ENCODE measurements at regions not wholly inside any gene's neighbourhood (a gene's known extent, or its start where the extent isn't known, plus 50 kb on each side); places are given as distances from the start of the nearest gene placed in this dataset.

- Mint-ChIP-seq H3K9me3 (no peaks in the 10 kb centered on the region), H3K36me3 (ENCODE audit: low read depth) (no peaks in the 10 kb centered on the region), H3K4me3 (no peak overlapping the region), H3K27ac (no peak overlapping the region), H3K27me3 (peaks cover 41% of the 10 kb centered on the region), H3K4me1 (no peaks in the 10 kb centered on the region)
- no peak for DNase-seq
- intact Hi-C loops (cut with micrococcal nuclease): no loop called here
These were observed 54.9 kb downstream of the DIO3 start for GRCh38 chr14:101616202-101616601.

- no peaks in the 10 kb centered on the region for H3K36me3 Mint-ChIP-seq (ENCODE audit: low read depth)
- intact Hi-C loops (cut with micrococcal nuclease): no loop called here
- H3K27ac Mint-ChIP-seq: no peak overlapping the region
- H3K4me3 Mint-ChIP-seq: no peak overlapping the region
- no peaks in the 10 kb centered on the region for H3K9me3 Mint-ChIP-seq
- peak; percentile 45 for DNase-seq
- peaks cover 20% of the 10 kb centered on the region for H3K27me3 Mint-ChIP-seq
- H3K4me1 Mint-ChIP-seq: no peaks in the 10 kb centered on the region
These were observed 58.2 kb downstream of the DIO3 start for GRCh38 chr14:101619484-101619883.

- H3K4me1 Mint-ChIP-seq: no peaks in the 10 kb centered on the region
- peak; percentile 43 for DNase-seq
- no peaks in the 10 kb centered on the region for H3K9me3 Mint-ChIP-seq
- intact Hi-C loops (cut with micrococcal nuclease): no loop called here
- peaks cover 16% of the 10 kb centered on the region for H3K27me3 Mint-ChIP-seq
- H3K27ac Mint-ChIP-seq: no peak overlapping the region
- H3K36me3 Mint-ChIP-seq (ENCODE audit: low read depth): no peaks in the 10 kb centered on the region
- no peak overlapping the region for H3K4me3 Mint-ChIP-seq
These were observed 58.9 kb downstream of the DIO3 start for GRCh38 chr14:101620031-101620788.

- no peaks in the 10 kb centered on the region for H3K36me3 Mint-ChIP-seq (ENCODE audit: low read depth)
- intact Hi-C loops (cut with micrococcal nuclease): no loop called here
- H3K4me1 Mint-ChIP-seq: no peaks in the 10 kb centered on the region
- H3K4me3 Mint-ChIP-seq: no peak overlapping the region
- DNase-seq: peak; percentile 49
- H3K27ac Mint-ChIP-seq: no peak overlapping the region
- H3K9me3 Mint-ChIP-seq: no peaks in the 10 kb centered on the region
- peaks cover 13% of the 10 kb centered on the region for H3K27me3 Mint-ChIP-seq
These were observed 59.8 kb downstream of the DIO3 start for GRCh38 chr14:101620821-101621785.

- Mint-ChIP-seq H3K9me3 (no peaks in the 10 kb centered on the region), H3K27me3 (peaks cover 9% of the 10 kb centered on the region), H3K27ac (no peak overlapping the region), H3K4me3 (no peak overlapping the region), H3K4me1 (no peaks in the 10 kb centered on the region), H3K36me3 (ENCODE audit: low read depth) (no peaks in the 10 kb centered on the region)
- intact Hi-C loops (cut with micrococcal nuclease): no loop called here
- peak; percentile 48 for DNase-seq
These were observed 61.2 kb downstream of the DIO3 start for GRCh38 chr14:101622251-101623076.

- H3K27me3 Mint-ChIP-seq: peaks cover 11% of the 10 kb centered on the region
- H3K9me3 Mint-ChIP-seq: no peaks in the 10 kb centered on the region
- no peaks in the 10 kb centered on the region for H3K4me1 Mint-ChIP-seq
- H3K27ac Mint-ChIP-seq: no peak overlapping the region
- intact Hi-C loops (cut with micrococcal nuclease): no loop called here
- H3K4me3 Mint-ChIP-seq: no peak overlapping the region
- H3K36me3 Mint-ChIP-seq (ENCODE audit: low read depth): no peaks in the 10 kb centered on the region
- DNase-seq: no peak
These were observed 61.7 kb downstream of the DIO3 start for GRCh38 chr14:101623077-101623372.

- no peaks in the 10 kb centered on the region for H3K36me3 Mint-ChIP-seq (ENCODE audit: low read depth)
- no peak overlapping the region for H3K4me3 Mint-ChIP-seq
- no peak for DNase-seq
- H3K9me3 Mint-ChIP-seq: no peaks in the 10 kb centered on the region
- peaks cover 9% of the 10 kb centered on the region for H3K27me3 Mint-ChIP-seq
- H3K4me1 Mint-ChIP-seq: no peaks in the 10 kb centered on the region
- intact Hi-C loops (cut with micrococcal nuclease): no loop called here
- no peak overlapping the region for H3K27ac Mint-ChIP-seq
These were observed 62.6 kb downstream of the DIO3 start for GRCh38 chr14:101623685-101624444.

GRCh38 chr14:101624536-101624935, 63.2 kb downstream of the DIO3 start:
- no peaks in the 10 kb centered on the region for H3K9me3 Mint-ChIP-seq
- no peak overlapping the region for H3K4me3 Mint-ChIP-seq
- intact Hi-C loops (cut with micrococcal nuclease): no loop called here
- no peaks in the 10 kb centered on the region for H3K4me1 Mint-ChIP-seq
- peaks cover 5% of the 10 kb centered on the region for H3K27me3 Mint-ChIP-seq
- no peak overlapping the region for H3K27ac Mint-ChIP-seq
- no peaks in the 10 kb centered on the region for H3K36me3 Mint-ChIP-seq (ENCODE audit: low read depth)
- DNase-seq: no peak

- Mint-ChIP-seq H3K9me3 (no peaks in the 10 kb centered on the region), H3K4me3 (no peak overlapping the region), H3K36me3 (ENCODE audit: low read depth) (no peaks in the 10 kb centered on the region), H3K27ac (no peak overlapping the region), H3K4me1 (no peaks in the 10 kb centered on the region), H3K27me3 (peaks cover 5% of the 10 kb centered on the region)
- DNase-seq: no peak
- intact Hi-C loops (cut with micrococcal nuclease): no loop called here
These were observed 64.2 kb downstream of the DIO3 start for GRCh38 chr14:101625336-101626097.

- intact Hi-C loops (cut with micrococcal nuclease): no loop called here
- H3K9me3 Mint-ChIP-seq: no peaks in the 10 kb centered on the region
- no peak for DNase-seq
- no peaks in the 10 kb centered on the region for H3K4me1 Mint-ChIP-seq
- H3K27me3 Mint-ChIP-seq: peaks cover 8% of the 10 kb centered on the region
- H3K36me3 Mint-ChIP-seq (ENCODE audit: low read depth): no peaks in the 10 kb centered on the region
- H3K4me3 Mint-ChIP-seq: no peak overlapping the region
- H3K27ac Mint-ChIP-seq: no peak overlapping the region
These were observed 65.0 kb downstream of the DIO3 start for GRCh38 chr14:101626331-101626730.

GRCh38 chr14:101627915-101628262, 66.6 kb downstream of the DIO3 start:
- Mint-ChIP-seq H3K36me3 (ENCODE audit: low read depth) (no peaks in the 10 kb centered on the region), H3K4me3 (no peak overlapping the region)
- intact Hi-C loops (cut with micrococcal nuclease): no loop called here

GRCh38 chr14:101628471-101628966, 67.2 kb downstream of the DIO3 start:
- H3K4me1 Mint-ChIP-seq: no peaks in the 10 kb centered on the region
- no peak overlapping the region for H3K27ac Mint-ChIP-seq
- no peaks in the 10 kb centered on the region for H3K9me3 Mint-ChIP-seq
- H3K4me3 Mint-ChIP-seq: no peak overlapping the region
- no peaks in the 10 kb centered on the region for H3K36me3 Mint-ChIP-seq (ENCODE audit: low read depth)
- intact Hi-C loops (cut with micrococcal nuclease): no loop called here
- peak; percentile 93 for DNase-seq
- peaks cover 9% of the 10 kb centered on the region for H3K27me3 Mint-ChIP-seq

More at GRCh38 chr14:101627915-101628262, 66.6 kb downstream of the DIO3 start:
- no peaks in the 10 kb centered on the region for H3K9me3 Mint-ChIP-seq
- DNase-seq: no peak
- H3K27ac Mint-ChIP-seq: no peak overlapping the region
- H3K27me3 Mint-ChIP-seq: peaks cover 9% of the 10 kb centered on the region
- H3K4me1 Mint-ChIP-seq: no peaks in the 10 kb centered on the region

- no peaks in the 10 kb centered on the region for H3K36me3 Mint-ChIP-seq (ENCODE audit: low read depth)
- no peaks in the 10 kb centered on the region for H3K4me1 Mint-ChIP-seq
- H3K4me3 Mint-ChIP-seq: no peak overlapping the region
- intact Hi-C loops (cut with micrococcal nuclease): no loop called here
- no peak overlapping the region for H3K27ac Mint-ChIP-seq
- no peak for DNase-seq
- no peaks in the 10 kb centered on the region for H3K9me3 Mint-ChIP-seq
- peaks cover 11% of the 10 kb centered on the region for H3K27me3 Mint-ChIP-seq
These were observed 67.7 kb downstream of the DIO3 start for GRCh38 chr14:101628975-101629374.

All from activated CD4-positive, alpha-beta T cell treated with anti-CD3 and anti-CD28 coated beads, Interleukin-2, amount 10 ng/mL, durations not matched to agents 24 days and 14 days (primary cell).